Skeletal muscle tissue (tissue), 3 donors: ENCODE measurements at regions not wholly inside any gene's neighbourhood (a gene's known extent, or its start where the extent isn't known, plus 50 kb on each side); places are given as distances from the start of the nearest gene placed in this dataset.
A peak's percentile ranks its signal among the peaks of the same experiment; 100 is the strongest.

Experiments
- H3K27ac ChIP-seq: one replicate; pipeline ENCODE4 v1.7.0; 2013; ENCODE audit warnings: mild to moderate bottlenecking, low read depth, low read length, inconsistent platforms
- H3K27me3 ChIP-seq, 3 donors: one replicate each; pipeline ENCODE4 v1.7.0; 2013; ENCODE audit warnings: low read length in 3 of 3; ENCODE audit not compliant: control insufficient read depth in 3 of 3, insufficient read depth in 3 of 3
- H3K36me3 ChIP-seq, 3 donors: one replicate each; pipeline ENCODE4 v1.7.0; 2013; ENCODE audit warnings: low read length in 3 of 3; ENCODE audit not compliant: control insufficient read depth in 3 of 3, insufficient read depth in 3 of 3
- H3K4me1 ChIP-seq, 3 donors: one replicate each; pipeline ENCODE4 v1.7.0; 2013; ENCODE audit warnings: low read length in 3 of 3, mild to moderate bottlenecking in 3 of 3; ENCODE audit not compliant: control insufficient read depth in 3 of 3, insufficient read depth in 3 of 3
- H3K4me3 ChIP-seq, 3 donors: one replicate each; pipeline ENCODE4 v1.7.0; 2013; ENCODE audit warnings: low read length in 3 of 3
- H3K9ac ChIP-seq, 3 donors: one replicate each; pipeline ENCODE4 v1.7.0; 2013; ENCODE audit warnings: low read length in 3 of 3, mild to moderate bottlenecking in 3 of 3, moderate library complexity in 2 of 3, low read depth in 1 of 3
- H3K9me3 ChIP-seq, 3 donors: one replicate each; pipeline ENCODE4 v1.7.0; 2013; ENCODE audit warnings: low read length in 3 of 3; ENCODE audit not compliant: control insufficient read depth in 3 of 3
- donor health status: Osteomylitis.

DNA sequence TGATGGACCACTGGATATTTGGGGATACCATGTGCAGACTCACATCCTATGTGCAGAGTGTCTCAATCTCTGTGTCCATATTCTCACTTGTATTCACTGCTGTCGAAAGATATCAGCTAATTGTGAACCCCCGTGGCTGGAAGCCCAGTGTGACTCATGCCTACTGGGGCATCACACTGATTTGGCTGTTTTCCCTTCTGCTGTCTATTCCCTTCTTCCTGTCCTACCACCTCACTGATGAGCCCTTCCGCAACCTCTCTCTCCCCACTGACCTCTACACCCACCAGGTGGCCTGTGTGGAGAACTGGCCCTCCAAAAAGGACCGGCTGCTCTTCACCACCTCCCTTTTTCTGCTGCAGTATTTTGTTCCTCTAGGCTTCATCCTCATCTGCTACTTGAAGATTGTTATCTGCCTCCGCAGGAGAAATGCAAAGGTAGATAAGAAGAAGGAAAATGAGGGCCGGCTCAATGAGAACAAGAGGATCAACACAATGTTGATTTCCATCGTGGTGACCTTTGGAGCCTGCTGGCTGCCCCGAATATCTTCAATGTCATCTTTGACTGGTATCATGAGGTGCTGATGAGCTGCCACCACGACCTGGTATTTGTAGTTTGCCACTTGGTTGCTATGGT is 54.5 kb upstream of the HNRNPA0 start:
- Histone ChIP-seq H3K27me3 (no peaks in the 10 kb centered on the region), H3K9ac (no peak overlapping the region), H3K9me3 (no peaks in the 10 kb centered on the region), H3K4me3 (no peak overlapping the region), H3K4me1 (no peaks in the 10 kb centered on the region), H3K36me3 (peaks cover 0 to 4% (median 2%) of the 10 kb centered on the region in 3 donors), H3K27ac (no peak overlapping the region)

DNA sequence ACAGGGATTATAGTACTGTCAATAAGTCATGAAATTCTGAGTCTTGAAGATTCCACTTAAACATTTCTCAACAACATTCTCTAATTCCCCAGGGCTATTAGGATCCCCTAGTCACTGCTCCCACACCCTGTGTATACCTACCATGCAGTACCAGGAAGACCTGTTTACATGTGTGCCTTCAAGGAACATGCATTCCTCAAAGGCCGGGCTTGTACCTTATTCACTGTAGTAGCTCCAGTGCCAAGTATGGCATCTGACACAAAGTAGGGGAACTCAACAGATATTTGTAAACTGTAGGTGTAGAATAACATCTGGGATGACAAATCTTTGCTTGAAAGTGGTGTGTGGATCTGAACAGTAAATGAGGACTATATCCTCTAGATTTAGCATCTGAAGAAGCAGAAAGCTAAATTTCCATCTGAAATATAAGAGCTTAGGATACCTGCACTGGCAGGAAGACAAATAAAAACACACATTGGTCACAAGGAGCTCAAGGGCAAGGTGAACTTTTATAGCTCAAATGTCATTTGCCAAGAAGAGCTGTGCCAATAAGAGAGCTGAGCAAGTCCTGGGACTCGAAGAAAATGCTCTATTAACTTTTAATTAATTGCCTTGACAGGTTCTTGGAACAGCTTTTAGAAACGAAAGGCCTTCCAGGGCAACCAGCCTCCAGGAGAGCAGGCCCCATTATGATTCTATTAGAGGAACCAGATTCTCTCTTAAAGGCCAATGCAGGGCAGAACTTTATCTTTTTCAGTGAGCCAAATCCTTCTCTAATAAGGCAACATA is 52.3 kb upstream of the MYOT start:
- Histone ChIP-seq H3K4me3 (no peak overlapping the region), H3K36me3 (peaks cover 0 to 4% (median 0%) of the 10 kb centered on the region in 3 donors), H3K9ac (peak overlapping the region in 2 of 3 donors; percentile 8 to 51), H3K27ac (peak overlapping the region; percentile 21), H3K4me1 (peaks cover 0 to 10% (median 10%) of the 10 kb centered on the region in 3 donors), H3K27me3 (no peaks in the 10 kb centered on the region), H3K9me3 (no peaks in the 10 kb centered on the region)
